Endothelial cell of umbilical vein (primary cell): ENCODE measurements at regions not wholly inside any gene's neighbourhood (a gene's known extent, or its start where the extent isn't known, plus 50 kb on each side); places are given as distances from the start of the nearest gene placed in this dataset.

Experiments used
- EZH2 ChIP-seq: IDR thresholded peaks from 2 replicates; pipeline ENCODE4 v1.6.1; 2012; ENCODE audit warnings: borderline replicate concordance, low read depth, mild to moderate bottlenecking, moderate library complexity, low read length, inconsistent platforms; ENCODE audit not compliant: severe bottlenecking
- MAX ChIP-seq: IDR thresholded peaks from 2 replicates; pipeline ENCODE4 v1.6.1; 2011; ENCODE audit not compliant: insufficient read depth, insufficient read length
- MYC ChIP-seq: IDR thresholded peaks from one replicate; pipeline ENCODE4 v1.6.1; 2011; ENCODE audit warnings: mild to moderate bottlenecking, low read depth, low read length
- POLR2A ChIP-seq: IDR thresholded peaks from 2 replicates; pipeline ENCODE4 v1.6.1; 2012; ENCODE audit warnings: low read depth, mild to moderate bottlenecking, control low read depth, low read length
- POLR2AphosphoS5 ChIP-seq: IDR thresholded peaks from 2 replicates; pipeline ENCODE4 v1.6.1; 2012; ENCODE audit warnings: low read depth, mild to moderate bottlenecking, control low read depth, low read length, moderate library complexity; ENCODE audit not compliant: insufficient read depth
- TF ChIP-seq, protein P1 (sequence below), 2 donors: IDR thresholded peaks; 1 replicate in 1 of 2; 2 replicates in 1 of 2; pipeline ENCODE4 v1.5.1; 2011; ENCODE audit warnings: low read length in 2 of 2, mild to moderate bottlenecking in 2 of 2, moderate library complexity in 2 of 2, control low read depth in 1 of 2, inconsistent platforms in 1 of 2, low read depth in 1 of 2; ENCODE audit not compliant: insufficient read depth in 1 of 2; ENCODE audit errors: extremely low read depth in 1 of 2

DNA sequence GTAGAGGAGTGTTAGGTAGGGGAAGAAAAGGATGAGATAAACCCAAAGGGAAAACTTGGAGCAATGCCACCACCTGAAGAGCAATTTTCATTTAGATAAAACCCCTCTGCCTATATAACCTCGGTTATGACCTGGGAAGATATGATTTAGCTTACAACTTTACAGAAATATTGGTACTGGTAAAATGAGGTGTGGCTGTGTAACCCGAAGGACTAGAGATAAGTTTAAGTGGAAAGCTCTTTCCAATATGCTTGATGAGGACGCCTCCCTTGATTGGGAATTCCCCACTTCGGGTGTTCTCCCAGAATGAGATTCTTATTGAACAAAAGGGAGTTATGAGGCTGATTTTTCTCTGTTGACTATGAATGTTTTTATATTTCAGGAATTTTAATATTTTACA lies 109.5 kb upstream of the CDK6 start:
- TF ChIP-seq POLR2AphosphoS5 (no peak), POLR2A (no peak), EZH2 (no peak), MYC (no peak), MAX (no peak)
- TF ChIP-seq, protein P1, sequence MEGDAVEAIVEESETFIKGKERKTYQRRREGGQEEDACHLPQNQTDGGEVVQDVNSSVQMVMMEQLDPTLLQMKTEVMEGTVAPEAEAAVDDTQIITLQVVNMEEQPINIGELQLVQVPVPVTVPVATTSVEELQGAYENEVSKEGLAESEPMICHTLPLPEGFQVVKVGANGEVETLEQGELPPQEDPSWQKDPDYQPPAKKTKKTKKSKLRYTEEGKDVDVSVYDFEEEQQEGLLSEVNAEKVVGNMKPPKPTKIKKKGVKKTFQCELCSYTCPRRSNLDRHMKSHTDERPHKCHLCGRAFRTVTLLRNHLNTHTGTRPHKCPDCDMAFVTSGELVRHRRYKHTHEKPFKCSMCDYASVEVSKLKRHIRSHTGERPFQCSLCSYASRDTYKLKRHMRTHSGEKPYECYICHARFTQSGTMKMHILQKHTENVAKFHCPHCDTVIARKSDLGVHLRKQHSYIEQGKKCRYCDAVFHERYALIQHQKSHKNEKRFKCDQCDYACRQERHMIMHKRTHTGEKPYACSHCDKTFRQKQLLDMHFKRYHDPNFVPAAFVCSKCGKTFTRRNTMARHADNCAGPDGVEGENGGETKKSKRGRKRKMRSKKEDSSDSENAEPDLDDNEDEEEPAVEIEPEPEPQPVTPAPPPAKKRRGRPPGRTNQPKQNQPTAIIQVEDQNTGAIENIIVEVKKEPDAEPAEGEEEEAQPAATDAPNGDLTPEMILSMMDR (IDR thresholded peaks at IDR 0.05; ENCODE audit: extremely low read depth in 1 of 2, insufficient read depth in 1 of 2, low read depth in 1 of 2, low read length in 2 of 2) = no peak
